ENCODE measurements at regions not wholly inside any gene's neighbourhood (a gene's known extent, or its start where the extent isn't known, plus 50 kb on each side); places are given as distances from the start of the nearest gene placed in this dataset.

- Histone ChIP-seq H3K27me3 (no peaks in the 10 kb centered on the region), H3K36me3 (no peaks in the 10 kb centered on the region), H3K4me1 (no peaks in the 10 kb centered on the region), H3K27ac (no peak overlapping the region), H3K9me3 (no peaks in the 10 kb centered on the region), H3K4me3 (no peak overlapping the region)
- ATAC-seq (no peak), DNase-seq (no peak)
- 43 to 57% (median 51%) methylated on average over 1 of the region's 1 CpG for WGBS, 4 donors
- intact Hi-C loops (cut with DNase I): no loop called here
- TF ChIP-seq, protein P1, sequence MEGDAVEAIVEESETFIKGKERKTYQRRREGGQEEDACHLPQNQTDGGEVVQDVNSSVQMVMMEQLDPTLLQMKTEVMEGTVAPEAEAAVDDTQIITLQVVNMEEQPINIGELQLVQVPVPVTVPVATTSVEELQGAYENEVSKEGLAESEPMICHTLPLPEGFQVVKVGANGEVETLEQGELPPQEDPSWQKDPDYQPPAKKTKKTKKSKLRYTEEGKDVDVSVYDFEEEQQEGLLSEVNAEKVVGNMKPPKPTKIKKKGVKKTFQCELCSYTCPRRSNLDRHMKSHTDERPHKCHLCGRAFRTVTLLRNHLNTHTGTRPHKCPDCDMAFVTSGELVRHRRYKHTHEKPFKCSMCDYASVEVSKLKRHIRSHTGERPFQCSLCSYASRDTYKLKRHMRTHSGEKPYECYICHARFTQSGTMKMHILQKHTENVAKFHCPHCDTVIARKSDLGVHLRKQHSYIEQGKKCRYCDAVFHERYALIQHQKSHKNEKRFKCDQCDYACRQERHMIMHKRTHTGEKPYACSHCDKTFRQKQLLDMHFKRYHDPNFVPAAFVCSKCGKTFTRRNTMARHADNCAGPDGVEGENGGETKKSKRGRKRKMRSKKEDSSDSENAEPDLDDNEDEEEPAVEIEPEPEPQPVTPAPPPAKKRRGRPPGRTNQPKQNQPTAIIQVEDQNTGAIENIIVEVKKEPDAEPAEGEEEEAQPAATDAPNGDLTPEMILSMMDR (IDR thresholded peaks at IDR 0.05): no peak
- TF ChIP-seq POLR2A (IDR thresholded peaks at IDR 0.05): no peak
Measured at GRCh38 chr6:78489874-78490273, 377.5 kb upstream of the IRAK1BP1 start.

DNA sequence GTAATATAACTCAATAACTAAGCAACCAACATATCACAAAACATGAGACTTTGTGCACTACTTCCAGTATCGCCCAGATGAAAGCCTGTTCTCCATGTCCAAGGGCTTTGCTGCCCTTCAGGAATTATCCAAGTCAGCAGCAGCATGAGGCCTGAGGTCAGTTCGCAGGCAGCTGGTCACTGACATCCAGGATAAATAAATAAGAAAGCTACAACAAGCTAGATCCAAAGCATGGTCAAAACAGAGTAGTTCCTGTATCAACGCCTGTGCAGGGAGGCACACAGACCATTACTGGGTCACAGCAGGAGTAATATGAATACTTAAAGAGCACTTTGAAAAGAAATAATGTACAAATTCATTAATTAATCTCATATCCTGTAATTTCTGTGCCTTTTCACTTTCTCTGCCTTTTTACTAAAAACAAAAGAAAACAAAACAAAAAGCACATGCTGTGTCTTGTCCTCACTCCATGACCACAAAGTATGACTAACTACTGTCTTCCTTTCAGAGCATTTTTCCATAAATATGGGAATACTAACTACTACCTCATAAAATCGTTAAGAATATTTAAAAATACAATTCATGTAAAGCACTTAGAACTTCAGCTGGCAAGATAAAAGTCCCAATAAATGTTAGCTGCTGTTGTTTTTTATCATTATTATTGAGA, 374.9 kb upstream of the IRAK1BP1 start:
- DNase-seq (no peak), ATAC-seq (no peak)
- Histone ChIP-seq H3K27me3 (no peaks in the 10 kb centered on the region), H3K27ac (no peak overlapping the region), H3K9me3 (no peaks in the 10 kb centered on the region), H3K36me3 (no peaks in the 10 kb centered on the region), H3K4me1 (no peaks in the 10 kb centered on the region), H3K4me3 (no peak overlapping the region)
- TF ChIP-seq, protein P1 (IDR thresholded peaks at IDR 0.05): no peak
- TF ChIP-seq POLR2A (IDR thresholded peaks at IDR 0.05): no peak
- intact Hi-C loops (cut with DNase I): no loop called here
- 48 to 61% (median 57%) methylated on average over 4 of the region's 4 CpGs for WGBS, 4 donors

- TF ChIP-seq POLR2A (IDR thresholded peaks at IDR 0.05): no peak
- TF ChIP-seq, protein P1 (IDR thresholded peaks at IDR 0.05): no peak
- 65 to 74% (median 70%) methylated on average over 3 of the region's 3 CpGs for WGBS, 4 donors
- no peaks in the 10 kb centered on the region for H3K4me1 ChIP-seq
- H3K9me3 ChIP-seq: no peaks in the 10 kb centered on the region
- H3K36me3 ChIP-seq: no peaks in the 10 kb centered on the region
- no peak overlapping the region for H3K27ac ChIP-seq
- intact Hi-C loops (cut with DNase I): no loop called here
- DNase-seq (no peak), ATAC-seq (no peak)
- no peak overlapping the region for H3K4me3 ChIP-seq
- H3K27me3 ChIP-seq: no peaks in the 10 kb centered on the region
Measured at GRCh38 chr6:78500299-78501089, 366.9 kb upstream of the IRAK1BP1 start.

DNA sequence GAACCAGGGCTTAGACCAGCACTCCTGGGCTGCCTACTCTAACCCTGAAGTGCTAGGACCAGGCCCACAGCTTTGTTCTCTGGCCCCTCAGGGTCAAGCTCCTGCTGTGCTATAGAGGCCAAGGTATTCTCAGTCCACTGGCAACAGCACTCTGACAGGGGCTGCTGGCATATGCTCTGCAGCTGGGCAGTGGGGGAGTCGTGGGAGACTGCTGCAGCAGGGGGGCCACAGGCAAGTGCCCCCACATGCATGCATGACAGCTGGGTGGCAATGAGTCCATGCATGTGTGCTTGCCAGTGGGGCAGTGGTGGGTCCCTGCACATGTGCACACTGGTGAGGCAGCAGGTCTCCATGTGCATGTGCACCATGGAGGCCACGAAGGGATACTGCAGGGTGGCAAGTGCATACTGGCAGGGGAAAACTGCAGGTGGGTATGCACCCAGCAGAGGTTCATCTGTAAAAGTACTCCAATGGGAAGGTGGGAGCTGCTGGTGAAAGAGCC, 364.9 kb upstream of the IRAK1BP1 start:
- intact Hi-C loops (cut with DNase I): no loop called here
- no peak for ATAC-seq
- H3K9me3 ChIP-seq: peaks cover 0 to 3% (median 0%) of the 10 kb centered on the region in 12 donors
- no peaks in the 10 kb centered on the region for H3K36me3 ChIP-seq
- H3K27ac ChIP-seq: no peak overlapping the region
- H3K4me1 ChIP-seq: no peaks in the 10 kb centered on the region
- no peak overlapping the region for H3K4me3 ChIP-seq
- WGBS, 4 donors: 59 to 73% (median 64%) methylated on average over 2 of the region's 2 CpGs
- TF ChIP-seq, protein P1 (IDR thresholded peaks at IDR 0.05): no peak
- no peak for TF ChIP-seq POLR2A (IDR thresholded peaks at IDR 0.05)
- no peak for DNase-seq
- H3K27me3 ChIP-seq: no peaks in the 10 kb centered on the region
